IMR-90 (cell line): ENCODE measurements at regions not wholly inside any gene's neighbourhood (a gene's known extent, or its start where the extent isn't known, plus 50 kb on each side); places are given as distances from the start of the nearest gene placed in this dataset.

Experiments
- ATAC-seq: fragments of 200-7000 bp; cut with Tn5 transposase; 2 replicates; pipeline ENCODE4 v1.9.1; 2020; ENCODE audit warnings: low read depth, mild to moderate bottlenecking, moderate library complexity
- BruUV-seq: library from RNA; stranded (reverse); fragments of 400-500 nt; replicated peaks from 2 replicates; lab custom pipeline; 2021; lab: Mats Ljungman, UMichigan
- CTCF ChIA-PET: fragments of 300-600 bp; formaldehyde crosslinking; extraction: SDS; loops from one replicate; lab custom pipeline; 2021; ENCODE audit warnings: antibody characterized with exemption; lab: Yijun Ruan, JAX
- POLR2A ChIA-PET: fragments of 300-600 bp; sonication (Branson Sonifier 250); formaldehyde crosslinking; loops from one replicate; lab custom pipeline; 2022; ENCODE audit warnings: antibody characterized with exemption; ENCODE audit not compliant: unreplicated experiment; lab: Charles Lee
- DNase-seq: peaks from one replicate; pipeline ENCODE4 v3.0.0; 2013
- H2AFZ ChIP-seq: replicated peaks from 2 replicates; pipeline ENCODE3; 2013; ENCODE audit warnings: low read length, mild to moderate bottlenecking; ENCODE audit not compliant: poor library complexity
- H2AK5ac ChIP-seq: 2 replicates; pipeline ENCODE4 v1.6.1; 2013; ENCODE audit warnings: low read depth, low read length, inconsistent platforms
- H2AK9ac ChIP-seq: replicated peaks from 2 replicates; pipeline ENCODE3; 2013; ENCODE audit warnings: mild to moderate bottlenecking, low read depth, low read length, moderate library complexity; ENCODE audit not compliant: poor library complexity
- H2BK120ac ChIP-seq: 2 replicates; pipeline ENCODE4 v1.6.1; 2013; ENCODE audit warnings: low read depth, low read length, inconsistent platforms
- H2BK15ac ChIP-seq: 3 replicates; pipeline ENCODE4 v1.6.1; 2013; ENCODE audit warnings: low read depth, low read length, inconsistent platforms
- H2BK20ac ChIP-seq: 2 replicates; pipeline ENCODE4 v1.6.1; 2013; ENCODE audit warnings: low read depth, mild to moderate bottlenecking, inconsistent platforms, low read length, moderate library complexity
- H2BK5ac ChIP-seq: 2 replicates; pipeline ENCODE4 v1.6.1; 2013; ENCODE audit warnings: mild to moderate bottlenecking, low read depth, low read length, inconsistent platforms; ENCODE audit not compliant: poor library complexity, severe bottlenecking
- H3K14ac ChIP-seq: replicated peaks from 2 replicates; pipeline ENCODE4 v1.6.1; 2013; ENCODE audit warnings: low read depth, low read length, inconsistent platforms
- H3K18ac ChIP-seq: 2 replicates; pipeline ENCODE4 v1.6.1; 2013; ENCODE audit warnings: low read depth, low read length, control low read depth
- H3K23ac ChIP-seq: 2 replicates; pipeline ENCODE4 v1.6.1; 2013; ENCODE audit warnings: low read depth, low read length, inconsistent platforms
- H3K27ac ChIP-seq: 2 replicates; pipeline ENCODE4 v1.5.1; 2013; ENCODE audit warnings: mild to moderate bottlenecking, control low read depth, low read length; ENCODE audit not compliant: insufficient read depth
- H3K27me3 ChIP-seq: 2 replicates; pipeline ENCODE4 v1.6.1; 2013; ENCODE audit warnings: low read length; ENCODE audit not compliant: control insufficient read depth, insufficient read depth
- H3K36me3 ChIP-seq: 2 replicates; pipeline ENCODE4 v1.6.1; 2013; ENCODE audit warnings: low read length, mixed read lengths; ENCODE audit not compliant: control insufficient read depth, insufficient read depth
- H3K4ac ChIP-seq: 2 replicates; pipeline ENCODE4 v1.6.1; 2013; ENCODE audit warnings: low read depth, low read length, inconsistent platforms
- H3K4me1 ChIP-seq: 2 replicates; pipeline ENCODE4 v1.6.1; 2013; ENCODE audit warnings: low read length, mixed read lengths; ENCODE audit not compliant: control insufficient read depth, insufficient read depth
- H3K4me2 ChIP-seq: 2 replicates; pipeline ENCODE4 v1.6.1; 2013; ENCODE audit warnings: low read depth, mild to moderate bottlenecking, control low read depth, low read length, moderate library complexity
- H3K4me3 ChIP-seq: 2 replicates; pipeline ENCODE4 v1.5.1; 2013; ENCODE audit warnings: low read depth, mild to moderate bottlenecking, control low read depth, low read length, moderate library complexity; ENCODE audit not compliant: insufficient read depth
- H3K56ac ChIP-seq: 2 replicates; pipeline ENCODE4 v1.6.1; 2013; ENCODE audit warnings: low read length, inconsistent platforms; ENCODE audit not compliant: insufficient read depth; ENCODE audit errors: extremely low read depth
- H3K79me1 ChIP-seq, 2 experiments: 2 replicates each; pipeline ENCODE4 v1.6.1; 2013; ENCODE audit warnings: low read length in 2 of 2, inconsistent platforms in 1 of 2, low read depth in 1 of 2
- H3K9ac ChIP-seq: 2 replicates; pipeline ENCODE4 v1.6.1; 2013; ENCODE audit warnings: low read depth, low read length, control low read depth
- H3K9me1 ChIP-seq: 2 replicates; pipeline ENCODE4 v1.6.1; 2013; ENCODE audit warnings: low read length, inconsistent platforms; ENCODE audit not compliant: insufficient read depth
- H3K9me3 ChIP-seq: 2 replicates; pipeline ENCODE4 v1.6.1; 2013; ENCODE audit warnings: low read length; ENCODE audit not compliant: control insufficient read depth, insufficient read depth
- H4K20me1 ChIP-seq: 2 replicates; pipeline ENCODE4 v1.6.1; 2013; ENCODE audit warnings: low read length, inconsistent platforms; ENCODE audit not compliant: insufficient read depth
- H4K5ac ChIP-seq: 2 replicates; pipeline ENCODE4 v1.6.1; 2013; ENCODE audit warnings: mild to moderate bottlenecking, low read depth, low read length, control low read depth
- H4K8ac ChIP-seq, 2 experiments: 2 replicates each; pipeline ENCODE4 v1.6.1; 2013; ENCODE audit warnings: low read depth in 2 of 2, low read length in 2 of 2, control low read depth in 1 of 2, inconsistent platforms in 1 of 2
- H4K91ac ChIP-seq: 2 replicates; pipeline ENCODE4 v1.6.1; 2013; ENCODE audit warnings: low read depth, low read length, inconsistent platforms; ENCODE audit not compliant: insufficient read depth
- BHLHE40 ChIP-seq: fragments of 150-350 bp; IDR thresholded peaks from 2 replicates; pipeline ENCODE4 v1.6.1; 2016; ENCODE audit warnings: mild to moderate bottlenecking, low read depth, low read length
- CEBPB ChIP-seq: IDR thresholded peaks from 2 replicates; pipeline ENCODE4 v1.6.1; 2012; ENCODE audit warnings: low read depth, low read length, improper control_type of control experiment
- CHD1 ChIP-seq: IDR thresholded peaks from 2 replicates; pipeline ENCODE4 v1.6.1; 2012; ENCODE audit warnings: low read depth, low read length, improper control_type of control experiment
- ELK1 ChIP-seq: fragments of 150-350 bp; IDR thresholded peaks from 2 replicates; pipeline ENCODE4 v1.6.1; 2016; ENCODE audit warnings: low read depth, mild to moderate bottlenecking, low read length, moderate library complexity, borderline replicate concordance
- MAFK ChIP-seq: IDR thresholded peaks from 2 replicates; pipeline ENCODE4 v1.6.1; 2012; ENCODE audit warnings: low read depth, low read length, improper control_type of control experiment
- MXI1 ChIP-seq: IDR thresholded peaks from 2 replicates; pipeline ENCODE4 v1.6.1; 2012; ENCODE audit warnings: low read depth, mild to moderate bottlenecking, low read length, moderate library complexity, borderline replicate concordance
- NFE2L2 ChIP-seq: fragments of 150-350 bp; IDR thresholded peaks from 2 replicates; pipeline ENCODE4 v1.6.1; 2016; ENCODE audit warnings: low read depth, mild to moderate bottlenecking, low read length
- POLR2A ChIP-seq: IDR thresholded peaks from 2 replicates; pipeline ENCODE4 v1.6.1; 2012; ENCODE audit warnings: mild to moderate bottlenecking, low read depth, low read length
- RAD21 ChIP-seq: IDR thresholded peaks from 2 replicates; pipeline ENCODE4 v1.6.1; 2012; ENCODE audit warnings: low read length, improper control_type of control experiment
- RFX5 ChIP-seq: IDR thresholded peaks from 2 replicates; pipeline ENCODE4 v1.8.0; 2012; ENCODE audit warnings: low read depth, mild to moderate bottlenecking, low read length, moderate library complexity
- SMC3 ChIP-seq: fragments of 150-350 bp; IDR thresholded peaks from 2 replicates; pipeline ENCODE4 v1.6.1; 2016; ENCODE audit warnings: low read depth, mild to moderate bottlenecking, antibody characterized with exemption, low read length, moderate library complexity
- WGBS, 2 experiments: methylation state at CpG; one replicate each; pipeline versions ENCODE4 v1.1.5 to v1.1.7; 2013; ENCODE audit warnings: missing lambda C conversion rate in 2 of 2; ENCODE audit not compliant: insufficient read length in 1 of 2; ENCODE audit errors: extremely low coverage in 2 of 2; 5-methylcytosine and 5-hydroxymethylcytosine counted together
- dilution Hi-C: fragments of 300-500 bp; cut with HindIII; formaldehyde crosslinking; loops from one replicate; pipeline ENCODE4 v1.14.3; 2018; ENCODE audit warnings: low sequenced_read_pairs; ENCODE audit not compliant: unreplicated experiment
- in situ Hi-C: fragments of 300-500 bp; cut with MboI; formaldehyde crosslinking; loops from 3 replicates; pipeline ENCODE4 v1.14.3; 2019; ENCODE audit warnings: low sequenced_read_pairs, inconsistent platforms, mixed read lengths
- intact Hi-C: fragments of 100-400 bp; cut with micrococcal nuclease; formaldehyde crosslinking; loops from 2 replicates; pipeline ENCODE4 v1.10.0; 2022
- TF ChIP-seq, protein P1 (sequence below): conservative IDR thresholded peaks from 2 replicates; pipeline ENCODE4 v1.5.1; 2012; ENCODE audit warnings: mild to moderate bottlenecking, low read depth, low read length, improper control_type of control experiment

- ChIA-PET CTCF (no interaction called here), POLR2A (no interaction called here)
- DNase-seq (no peak), ATAC-seq (no peak)
- no peaks in the 10 kb centered on the region for H3K36me3 ChIP-seq
- no peak overlapping the region for H3K27ac ChIP-seq
- no peaks in the 10 kb centered on the region for H3K4me1 ChIP-seq
- H2BK20ac ChIP-seq: no peak overlapping the region
- no peak overlapping the region for H2AK9ac ChIP-seq
- dilution Hi-C loops (no loop called here), intact Hi-C loops (no loop called here), in situ Hi-C loops (no loop called here)
- no peak overlapping the region for H2AFZ ChIP-seq
- H4K5ac ChIP-seq: no peak overlapping the region
- H3K4me2 ChIP-seq: no peak overlapping the region
- TF ChIP-seq, protein P1, sequence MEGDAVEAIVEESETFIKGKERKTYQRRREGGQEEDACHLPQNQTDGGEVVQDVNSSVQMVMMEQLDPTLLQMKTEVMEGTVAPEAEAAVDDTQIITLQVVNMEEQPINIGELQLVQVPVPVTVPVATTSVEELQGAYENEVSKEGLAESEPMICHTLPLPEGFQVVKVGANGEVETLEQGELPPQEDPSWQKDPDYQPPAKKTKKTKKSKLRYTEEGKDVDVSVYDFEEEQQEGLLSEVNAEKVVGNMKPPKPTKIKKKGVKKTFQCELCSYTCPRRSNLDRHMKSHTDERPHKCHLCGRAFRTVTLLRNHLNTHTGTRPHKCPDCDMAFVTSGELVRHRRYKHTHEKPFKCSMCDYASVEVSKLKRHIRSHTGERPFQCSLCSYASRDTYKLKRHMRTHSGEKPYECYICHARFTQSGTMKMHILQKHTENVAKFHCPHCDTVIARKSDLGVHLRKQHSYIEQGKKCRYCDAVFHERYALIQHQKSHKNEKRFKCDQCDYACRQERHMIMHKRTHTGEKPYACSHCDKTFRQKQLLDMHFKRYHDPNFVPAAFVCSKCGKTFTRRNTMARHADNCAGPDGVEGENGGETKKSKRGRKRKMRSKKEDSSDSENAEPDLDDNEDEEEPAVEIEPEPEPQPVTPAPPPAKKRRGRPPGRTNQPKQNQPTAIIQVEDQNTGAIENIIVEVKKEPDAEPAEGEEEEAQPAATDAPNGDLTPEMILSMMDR: no peak
- TF ChIP-seq CHD1: no peak
- TF ChIP-seq ELK1: no peak
- no peak for TF ChIP-seq CEBPB
- TF ChIP-seq BHLHE40: no peak
- no peak for TF ChIP-seq RAD21
- no peak for TF ChIP-seq MXI1
- TF ChIP-seq RFX5: no peak
- TF ChIP-seq SMC3: no peak
- TF ChIP-seq NFE2L2: no peak
- no peak for TF ChIP-seq POLR2A
- no peak for TF ChIP-seq MAFK
- H3K27me3 ChIP-seq: no peaks in the 10 kb centered on the region
- 0% methylated on average over 1 of the region's 5 CpGs; no CpG with 5 or more reads in 1 of the 2 experiments for WGBS, 2 experiments
- peaks cover 19% of the 10 kb centered on the region for H3K9me3 ChIP-seq
- H2AK5ac ChIP-seq: no peak overlapping the region
- no peak overlapping the region for H3K18ac ChIP-seq
- no peaks in the 10 kb centered on the region for H3K9me1 ChIP-seq
- no peak overlapping the region for H2BK5ac ChIP-seq
- H2BK120ac ChIP-seq: no peak overlapping the region
- no peak overlapping the region for H3K9ac ChIP-seq
- H3K14ac ChIP-seq: no peak overlapping the region
- no peak overlapping the region for H2BK15ac ChIP-seq
- no peak overlapping the region for H4K8ac ChIP-seq
- no peak overlapping the region for H3K23ac ChIP-seq
- H3K4me3 ChIP-seq: no peak overlapping the region
- no peak overlapping the region for H3K4ac ChIP-seq
- no peaks in the 10 kb centered on the region for H4K20me1 ChIP-seq
- BruUV-seq: no TSS peak
- H3K56ac ChIP-seq: no peak overlapping the region
- no peaks in the 10 kb centered on the region for H3K79me1 ChIP-seq
- H4K91ac ChIP-seq: no peak overlapping the region
These were observed 99.3 kb upstream of the PLD5 start for GRCh38 chr1:242623756-242624155.
